22Rv1 (cell line): ENCODE measurements at regions not wholly inside any gene's neighbourhood (a gene's known extent, or its start where the extent isn't known, plus 50 kb on each side); places are given as distances from the start of the nearest gene placed in this dataset.

ENCODE experiments used
- ZFX ChIP-seq: fragments of 450-650 bp; IDR thresholded peaks from 2 replicates; pipeline ENCODE4 v1.6.1; 2017; ENCODE audit warnings: antibody characterized with exemption, borderline replicate concordance
- TF ChIP-seq, protein P1 (sequence below): fragments of 450-650 bp; IDR thresholded peaks from 2 replicates; pipeline ENCODE4 v1.5.1; 2017; ENCODE audit warnings: mild to moderate bottlenecking

DNA sequence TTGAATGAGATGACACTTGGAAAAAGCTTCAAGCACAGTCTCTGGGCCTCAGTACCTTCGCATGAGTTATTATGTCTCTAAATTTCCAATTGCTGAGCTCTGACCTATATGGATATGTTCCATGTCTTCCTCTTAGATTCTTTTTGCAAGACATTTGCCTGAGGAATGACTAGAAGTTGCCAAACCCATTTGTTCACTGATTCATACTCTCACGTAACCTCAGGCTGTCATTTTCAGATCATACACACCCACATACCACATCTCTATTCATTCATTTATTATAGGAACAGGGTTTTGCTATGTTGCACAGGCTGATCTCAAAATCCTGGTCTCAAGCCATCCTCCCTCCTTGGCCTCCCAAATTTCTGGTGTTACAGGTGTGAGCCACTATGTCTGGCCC lies 2137.1 kb upstream of the TENM3 start:
- TF ChIP-seq, protein P1, sequence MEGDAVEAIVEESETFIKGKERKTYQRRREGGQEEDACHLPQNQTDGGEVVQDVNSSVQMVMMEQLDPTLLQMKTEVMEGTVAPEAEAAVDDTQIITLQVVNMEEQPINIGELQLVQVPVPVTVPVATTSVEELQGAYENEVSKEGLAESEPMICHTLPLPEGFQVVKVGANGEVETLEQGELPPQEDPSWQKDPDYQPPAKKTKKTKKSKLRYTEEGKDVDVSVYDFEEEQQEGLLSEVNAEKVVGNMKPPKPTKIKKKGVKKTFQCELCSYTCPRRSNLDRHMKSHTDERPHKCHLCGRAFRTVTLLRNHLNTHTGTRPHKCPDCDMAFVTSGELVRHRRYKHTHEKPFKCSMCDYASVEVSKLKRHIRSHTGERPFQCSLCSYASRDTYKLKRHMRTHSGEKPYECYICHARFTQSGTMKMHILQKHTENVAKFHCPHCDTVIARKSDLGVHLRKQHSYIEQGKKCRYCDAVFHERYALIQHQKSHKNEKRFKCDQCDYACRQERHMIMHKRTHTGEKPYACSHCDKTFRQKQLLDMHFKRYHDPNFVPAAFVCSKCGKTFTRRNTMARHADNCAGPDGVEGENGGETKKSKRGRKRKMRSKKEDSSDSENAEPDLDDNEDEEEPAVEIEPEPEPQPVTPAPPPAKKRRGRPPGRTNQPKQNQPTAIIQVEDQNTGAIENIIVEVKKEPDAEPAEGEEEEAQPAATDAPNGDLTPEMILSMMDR = no peak
- no peak for TF ChIP-seq ZFX
